ENCODE measurements at regions not wholly inside any gene's neighbourhood (a gene's known extent, or its start where the extent isn't known, plus 50 kb on each side); places are given as distances from the start of the nearest gene placed in this dataset.
A peak's percentile ranks its signal among the peaks of the same experiment; 100 is the strongest.

DNA sequence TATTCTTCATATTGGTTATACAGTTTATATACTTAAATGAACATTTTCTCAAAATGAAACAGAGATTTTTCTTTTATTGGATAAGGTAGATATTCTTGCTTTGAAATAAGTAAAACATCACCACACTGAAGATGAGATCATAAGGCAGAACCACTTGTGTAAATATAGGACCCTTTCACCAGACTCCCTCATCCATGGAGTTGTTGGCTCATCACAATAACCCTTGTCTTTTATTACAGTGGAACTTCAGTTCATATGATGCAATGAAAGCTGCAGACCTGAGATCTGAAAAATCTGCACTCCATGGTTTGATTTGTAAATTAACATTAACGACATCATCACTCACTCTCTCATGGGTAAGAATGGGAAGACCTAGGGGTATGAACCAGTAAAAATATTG lies 51.9 kb upstream of the DBX2 start:
- TF ChIP-seq ARNT (IDR thresholded peaks at IDR 0.05) = no peak
- TF ChIP-seq ELF4 (IDR thresholded peaks at IDR 0.05) = no peak
- no peak for TF ChIP-seq ZNF384 (IDR thresholded peaks at IDR 0.05)
- no peak for TF ChIP-seq TARDBP (IDR thresholded peaks at IDR 0.05)
- TF ChIP-seq SP1 (IDR thresholded peaks at IDR 0.05) = no peak
- no peak for TF ChIP-seq L3MBTL2 (conservative IDR thresholded peaks at IDR 0.05)
- TF ChIP-seq FOXA1 (IDR thresholded peaks at IDR 0.05) = no peak
- TF ChIP-seq, protein P1, sequence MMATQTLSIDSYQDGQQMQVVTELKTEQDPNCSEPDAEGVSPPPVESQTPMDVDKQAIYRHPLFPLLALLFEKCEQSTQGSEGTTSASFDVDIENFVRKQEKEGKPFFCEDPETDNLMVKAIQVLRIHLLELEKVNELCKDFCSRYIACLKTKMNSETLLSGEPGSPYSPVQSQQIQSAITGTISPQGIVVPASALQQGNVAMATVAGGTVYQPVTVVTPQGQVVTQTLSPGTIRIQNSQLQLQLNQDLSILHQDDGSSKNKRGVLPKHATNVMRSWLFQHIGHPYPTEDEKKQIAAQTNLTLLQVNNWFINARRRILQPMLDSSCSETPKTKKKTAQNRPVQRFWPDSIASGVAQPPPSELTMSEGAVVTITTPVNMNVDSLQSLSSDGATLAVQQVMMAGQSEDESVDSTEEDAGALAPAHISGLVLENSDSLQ (IDR thresholded peaks at IDR 0.05) = no peak
- TF ChIP-seq BHLHE40 (IDR thresholded peaks at IDR 0.05; ENCODE audit: borderline replicate concordance) = no peak
- no peak for TF ChIP-seq NFRKB (IDR thresholded peaks at IDR 0.05)
- TF ChIP-seq HDGF (IDR thresholded peaks at IDR 0.05; ENCODE audit: borderline replicate concordance) = no peak
- TF ChIP-seq SUZ12 (IDR thresholded peaks at IDR 0.05) = no peak
- DNase-seq (ENCODE audit: extremely low spot score) = no peak
- ChIA-PET POLR2A (no interaction called here), CTCF (interaction anchor here (0.6 kb wide), 1 partner anchor 1088 kb away, joined by 3 read pairs; no protein-coding TSS in a partner anchor)

DNA sequence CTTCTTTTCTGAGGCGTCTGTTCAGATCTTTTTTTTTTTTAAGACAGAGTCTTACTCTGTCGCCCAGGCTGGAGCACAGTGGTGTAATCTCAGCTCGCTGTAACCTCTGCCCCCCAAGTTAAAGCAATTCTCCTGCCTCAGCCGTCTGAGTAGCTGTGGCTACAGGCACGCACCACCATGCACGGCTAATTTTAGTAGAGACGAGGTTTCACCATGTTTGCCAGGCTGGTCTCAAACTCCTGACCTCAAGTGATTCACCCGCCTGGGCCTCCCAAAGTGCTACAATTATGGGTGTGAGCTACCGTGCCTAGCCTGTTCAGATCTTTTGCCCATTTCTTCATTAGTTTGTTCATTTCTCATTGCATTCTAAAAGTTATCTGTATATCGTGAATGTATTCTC lies 55.1 kb upstream of the DBX2 start:
- DNase-seq (ENCODE audit: extremely low spot score) = no peak
- no peak for TF ChIP-seq HDGF (IDR thresholded peaks at IDR 0.05; ENCODE audit: borderline replicate concordance)
- TF ChIP-seq L3MBTL2 (conservative IDR thresholded peaks at IDR 0.05) = no peak
- TF ChIP-seq LEF1 (IDR thresholded peaks at IDR 0.05; ENCODE audit: borderline replicate concordance) = no peak
- TF ChIP-seq, protein P1 (IDR thresholded peaks at IDR 0.05) = no peak
- TF ChIP-seq TARDBP (IDR thresholded peaks at IDR 0.05) = no peak
- TF ChIP-seq FOXK2 (IDR thresholded peaks at IDR 0.05) = no peak
- TF ChIP-seq ELF4 (IDR thresholded peaks at IDR 0.05) = no peak
- no peak for TF ChIP-seq ARNT (IDR thresholded peaks at IDR 0.05)
- no peak for TF ChIP-seq BHLHE40 (IDR thresholded peaks at IDR 0.05; ENCODE audit: borderline replicate concordance)
- no peak for TF ChIP-seq CTBP1 (IDR thresholded peaks at IDR 0.05; ENCODE audit: borderline replicate concordance)
- no peak for TF ChIP-seq NFRKB (IDR thresholded peaks at IDR 0.05)
- TF ChIP-seq SUZ12 (IDR thresholded peaks at IDR 0.05) = no peak
- TF ChIP-seq ZNF384 (IDR thresholded peaks at IDR 0.05) = no peak
- no peak for TF ChIP-seq FOXA1 (IDR thresholded peaks at IDR 0.05)
- ChIA-PET POLR2A (no interaction called here), CTCF (no interaction called here)

DNA sequence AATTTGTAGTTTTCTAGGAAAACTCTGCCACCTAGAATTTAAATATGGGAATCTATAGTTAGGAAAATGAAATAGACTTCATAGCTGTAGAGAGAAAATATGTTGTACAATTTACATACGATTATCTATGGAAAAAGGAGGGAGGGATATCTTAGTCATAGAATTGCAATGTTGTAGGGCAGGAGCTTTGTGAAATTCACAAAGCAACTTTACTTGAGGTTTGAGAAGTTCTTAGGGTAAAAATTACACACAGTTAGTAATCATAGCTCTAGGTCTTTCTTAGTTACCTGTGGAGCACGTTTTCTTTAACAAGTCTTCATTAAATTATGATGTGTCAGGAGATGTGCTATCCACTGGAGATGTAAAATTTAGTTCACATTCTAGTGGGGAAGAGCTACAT lies 61.4 kb upstream of the DBX2 start:
- ChIA-PET CTCF (interaction anchor here (0.9 kb wide), 1 partner anchor 140 kb away, joined by 3 read pairs; no protein-coding TSS in a partner anchor), POLR2A (no interaction called here)
- TF ChIP-seq LEF1 (IDR thresholded peaks at IDR 0.05; ENCODE audit: borderline replicate concordance) (no peak), FOXK2 (IDR thresholded peaks at IDR 0.05) (no peak), SUZ12 (IDR thresholded peaks at IDR 0.05) (no peak), ARNT (IDR thresholded peaks at IDR 0.05) (no peak), FOXA1 (IDR thresholded peaks at IDR 0.05) (no peak), TARDBP (IDR thresholded peaks at IDR 0.05) (no peak), ELF4 (IDR thresholded peaks at IDR 0.05) (no peak), NFRKB (IDR thresholded peaks at IDR 0.05) (no peak), FOXM1 (IDR thresholded peaks at IDR 0.05; ENCODE audit: borderline replicate concordance) (no peak), BHLHE40 (IDR thresholded peaks at IDR 0.05; ENCODE audit: borderline replicate concordance) (no peak)
- TF ChIP-seq, protein P1 (IDR thresholded peaks at IDR 0.05) = no peak
- no peak for DNase-seq (ENCODE audit: extremely low spot score)

DNA sequence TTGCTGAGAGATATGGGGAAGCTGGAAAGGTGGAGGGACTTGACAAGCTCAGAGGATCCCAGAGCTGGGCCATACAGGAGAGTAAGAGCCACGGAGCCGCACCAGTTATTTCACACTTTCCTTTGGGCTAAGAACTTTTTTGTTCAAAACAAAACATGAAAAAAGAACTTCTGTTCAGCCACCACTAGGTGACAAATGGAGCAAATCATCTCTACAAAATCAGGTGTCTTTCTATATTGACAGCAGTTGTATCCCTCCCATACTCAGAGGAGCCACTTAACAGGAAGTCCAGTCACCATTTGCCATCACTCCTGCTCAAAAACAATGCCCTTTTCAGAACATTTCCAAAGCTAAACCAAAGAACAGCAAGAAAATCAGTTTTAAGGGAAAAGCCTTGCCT lies 70.3 kb upstream of the DBX2 start:
- TF ChIP-seq L3MBTL2 (conservative IDR thresholded peaks at IDR 0.05) = no peak
- TF ChIP-seq, protein P1 (IDR thresholded peaks at IDR 0.05) = no peak
- no peak for TF ChIP-seq TARDBP (IDR thresholded peaks at IDR 0.05)
- TF ChIP-seq ELF4 (IDR thresholded peaks at IDR 0.05) = no peak
- no peak for TF ChIP-seq LEF1 (IDR thresholded peaks at IDR 0.05; ENCODE audit: borderline replicate concordance)
- TF ChIP-seq SUZ12 (IDR thresholded peaks at IDR 0.05) = no peak
- no peak for TF ChIP-seq ARNT (IDR thresholded peaks at IDR 0.05)
- no peak for TF ChIP-seq SP1 (IDR thresholded peaks at IDR 0.05)
- TF ChIP-seq FOXA1 (IDR thresholded peaks at IDR 0.05) = no peak
- TF ChIP-seq FOXM1 (IDR thresholded peaks at IDR 0.05; ENCODE audit: borderline replicate concordance) = no peak
- no peak for DNase-seq (ENCODE audit: extremely low spot score)
- CTCF ChIA-PET = interaction anchor here (0.9 to 1.3 kb wide), 2 partner anchors 149 to 173 kb away, joined by 3 to 4 read pairs; no protein-coding TSS in a partner anchor
- POLR2A ChIA-PET = no interaction called here

DNA sequence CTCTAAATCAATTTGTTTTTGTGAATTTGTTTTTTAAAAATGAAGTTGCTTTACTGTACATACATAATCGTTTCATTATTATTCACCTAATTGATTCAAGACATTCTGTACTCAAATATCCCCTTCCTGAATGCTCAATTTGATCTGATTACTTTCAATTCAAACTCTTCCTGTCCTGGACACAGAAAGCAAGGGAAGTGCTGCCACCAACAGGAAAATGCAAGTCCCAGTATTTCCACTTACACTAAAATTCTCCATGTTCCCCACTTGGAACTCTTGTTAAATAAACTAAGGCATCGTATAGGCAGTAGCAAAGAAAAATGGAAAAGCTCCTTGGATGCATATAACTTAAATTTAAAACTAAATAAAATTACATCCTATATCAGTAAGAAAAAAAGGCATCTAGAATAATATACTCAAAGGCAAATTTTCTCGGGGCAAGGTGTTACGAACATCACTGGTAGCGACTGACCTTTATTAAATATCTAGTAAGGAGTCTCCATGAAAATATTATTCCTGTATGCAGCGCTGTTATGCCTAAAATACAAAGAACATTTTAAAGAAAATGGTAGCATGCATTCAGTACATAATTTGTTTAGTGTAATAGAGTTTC lies 72.0 kb upstream of the DBX2 start:
- peak; percentile 32 for DNase-seq (ENCODE audit: extremely low spot score)
- TF ChIP-seq ELF4 (IDR thresholded peaks at IDR 0.05) (no peak), FOXK2 (IDR thresholded peaks at IDR 0.05) (no peak), ZNF384 (IDR thresholded peaks at IDR 0.05) (no peak), NFRKB (IDR thresholded peaks at IDR 0.05) (no peak), SP1 (IDR thresholded peaks at IDR 0.05) (no peak), HDGF (IDR thresholded peaks at IDR 0.05; ENCODE audit: borderline replicate concordance) (no peak), BHLHE40 (IDR thresholded peaks at IDR 0.05; ENCODE audit: borderline replicate concordance) (no peak), SUZ12 (IDR thresholded peaks at IDR 0.05) (no peak)
- CTCF ChIA-PET = interaction anchor here (0.6 to 1.0 kb wide), 4 partner anchors 70 to 874 kb away, joined by 3 to 7 read pairs (median 3); no protein-coding TSS in a partner anchor
- POLR2A ChIA-PET = no interaction called here
